Activated CD8-positive, alpha-beta T cell treated with anti-CD3 and anti-CD28 coated beads for 36 hours (primary cell): ENCODE measurements at regions not wholly inside any gene's neighbourhood (a gene's known extent, or its start where the extent isn't known, plus 50 kb on each side); places are given as distances from the start of the nearest gene placed in this dataset.

ENCODE experiments used
- ATAC-seq: fragments of 200-7000 bp; cut with Tn5 transposase; one replicate; pipeline ENCODE4 v1.10.0; 2021; ENCODE audit warnings: mild to moderate bottlenecking, moderate library complexity
- CTCF ChIA-PET: fragments of 350-600 bp; sonication (Branson Sonifier 250); formaldehyde crosslinking; loops from one replicate; lab custom pipeline; 2021; ENCODE audit warnings: antibody characterized with exemption; lab: Charles Lee
- POLR2A ChIA-PET: fragments of 350-600 bp; sonication (Branson Sonifier 250); formaldehyde crosslinking; loops from one replicate; lab custom pipeline; 2021; ENCODE audit warnings: antibody characterized with exemption; lab: Charles Lee
- DNase-seq: peaks from one replicate; pipeline ENCODE4 v3.0.0-alpha.2; 2020
- H3K27ac Mint-ChIP-seq: one replicate; pipeline ENCODE4 v1.8.0; 2021; ENCODE audit warnings: mild to moderate bottlenecking, mixed read lengths
- H3K27me3 Mint-ChIP-seq: one replicate; pipeline ENCODE4 v1.8.0; 2021; ENCODE audit warnings: mixed read lengths
- H3K36me3 Mint-ChIP-seq: one replicate; pipeline ENCODE4 v1.8.0; 2021; ENCODE audit warnings: low read depth, mixed read lengths
- H3K4me1 Mint-ChIP-seq: one replicate; pipeline ENCODE4 v1.8.0; 2021; ENCODE audit warnings: low read depth, mixed read lengths
- H3K4me3 Mint-ChIP-seq: one replicate; pipeline ENCODE4 v1.8.0; 2021; ENCODE audit warnings: mild to moderate bottlenecking, moderate library complexity, mixed read lengths
- H3K9me3 Mint-ChIP-seq: one replicate; pipeline ENCODE4 v1.8.0; 2021; ENCODE audit warnings: mixed read lengths
- CTCF ChIP-seq: fragments of 200-600 bp; IDR thresholded peaks from one replicate; pipeline ENCODE4 v1.8.0; 2022; ENCODE audit warnings: antibody characterized with exemption, mild to moderate bottlenecking
- intact Hi-C: fragments of 100-400 bp; cut with micrococcal nuclease; formaldehyde crosslinking; loops from one replicate; pipeline ENCODE4 v1.10.0; 2022

GRCh38 chr16:64880006-64880405, 241.9 kb downstream of the CDH11 start:
- no peaks in the 10 kb centered on the region for H3K4me1 Mint-ChIP-seq
- no peaks in the 10 kb centered on the region for H3K36me3 Mint-ChIP-seq
- DNase-seq (no peak), ATAC-seq (no peak)
- H3K27ac Mint-ChIP-seq = no peak overlapping the region
- no peaks in the 10 kb centered on the region for H3K27me3 Mint-ChIP-seq
- ChIA-PET POLR2A (no interaction called here), CTCF (no interaction called here)
- H3K4me3 Mint-ChIP-seq = no peak overlapping the region
- peaks cover 15% of the 10 kb centered on the region for H3K9me3 Mint-ChIP-seq
- intact Hi-C loops = no loop called here
- TF ChIP-seq CTCF = no peak

- ChIA-PET CTCF (no interaction called here), POLR2A (interaction anchor here (1.1 kb wide), 1 partner anchor 33 kb away, joined by 3 read pairs; no protein-coding TSS in a partner anchor)
- Mint-ChIP-seq H3K9me3 (peaks cover 12% of the 10 kb centered on the region), H3K27ac (no peak overlapping the region), H3K36me3 (no peaks in the 10 kb centered on the region), H3K27me3 (no peaks in the 10 kb centered on the region), H3K4me3 (no peak overlapping the region), H3K4me1 (no peaks in the 10 kb centered on the region)
- intact Hi-C loops = no loop called here
- no peak for TF ChIP-seq CTCF
- DNase-seq (no peak), ATAC-seq (no peak)
Observed at GRCh38 chr16:64878940-64879339, 242.9 kb downstream of the CDH11 start.

GRCh38 chr16:64872101-64872500, 249.8 kb downstream of the CDH11 start:
- Mint-ChIP-seq H3K27me3 (no peaks in the 10 kb centered on the region), H3K36me3 (no peaks in the 10 kb centered on the region), H3K4me3 (no peak overlapping the region), H3K9me3 (peaks cover 17% of the 10 kb centered on the region), H3K27ac (no peak overlapping the region), H3K4me1 (no peaks in the 10 kb centered on the region)
- ATAC-seq (no peak), DNase-seq (no peak)
- intact Hi-C loops = no loop called here
- CTCF ChIA-PET = no interaction called here
- POLR2A ChIA-PET = no interaction called here
- TF ChIP-seq CTCF = no peak

- POLR2A ChIA-PET = no interaction called here
- H3K36me3 Mint-ChIP-seq = no peaks in the 10 kb centered on the region
- intact Hi-C loops = no loop called here
- no peak for ATAC-seq
- H3K27ac Mint-ChIP-seq = no peak overlapping the region
- DNase-seq = no peak
- no peak for TF ChIP-seq CTCF
- H3K27me3 Mint-ChIP-seq = no peaks in the 10 kb centered on the region
- peaks cover 15% of the 10 kb centered on the region for H3K9me3 Mint-ChIP-seq
- CTCF ChIA-PET = no interaction called here
- H3K4me3 Mint-ChIP-seq = no peak overlapping the region
- no peaks in the 10 kb centered on the region for H3K4me1 Mint-ChIP-seq
Observed at GRCh38 chr16:64870859-64871258, 251.0 kb downstream of the CDH11 start.

- Mint-ChIP-seq H3K36me3 (no peaks in the 10 kb centered on the region), H3K27me3 (no peaks in the 10 kb centered on the region), H3K9me3 (peaks cover 10% of the 10 kb centered on the region), H3K4me1 (no peaks in the 10 kb centered on the region), H3K27ac (no peak overlapping the region), H3K4me3 (no peak overlapping the region)
- no peak for DNase-seq
- CTCF ChIA-PET = no interaction called here
- POLR2A ChIA-PET = no interaction called here
- intact Hi-C loops = no loop called here
- ATAC-seq = no peak
- TF ChIP-seq CTCF = no peak
Observed at GRCh38 chr16:64869781-64870180, 252.1 kb downstream of the CDH11 start.
